Liver (tissue), 8 donors: ENCODE measurements at regions not wholly inside any gene's neighbourhood (a gene's known extent, or its start where the extent isn't known, plus 50 kb on each side); places are given as distances from the start of the nearest gene placed in this dataset.

Experiments
- DNase-seq: peaks from one replicate; pipeline ENCODE4 v3.0.0-alpha.2; 2017; ENCODE audit warnings: low spot score
- H3K27ac ChIP-seq, 2 donors: one replicate each; pipeline ENCODE4 v1.7.0; 2013; ENCODE audit warnings: inconsistent platforms in 2 of 2, low read length in 2 of 2, control low read depth in 1 of 2, low read depth in 1 of 2, mild to moderate bottlenecking in 1 of 2
- H3K27me3 ChIP-seq, 4 donors: one replicate each; pipeline versions ENCODE4 v1.6.1 to v1.7.0; 2013; ENCODE audit warnings: low read length in 3 of 4, inconsistent platforms in 1 of 4, mild to moderate bottlenecking in 1 of 4, moderate library complexity in 1 of 4; ENCODE audit not compliant: control insufficient read depth in 4 of 4, insufficient read depth in 4 of 4
- H3K36me3 ChIP-seq, 4 donors: one replicate each; pipeline versions ENCODE4 v1.6.1 to v1.7.0; 2013; ENCODE audit warnings: low read length in 3 of 4, mild to moderate bottlenecking in 3 of 4, low read depth in 1 of 4, moderate library complexity in 1 of 4; ENCODE audit not compliant: control insufficient read depth in 4 of 4, insufficient read depth in 3 of 4
- H3K4me1 ChIP-seq, 4 donors: one replicate each; pipeline versions ENCODE4 v1.6.1 to v1.7.0; 2013; ENCODE audit warnings: low read length in 3 of 4, mild to moderate bottlenecking in 3 of 4, moderate library complexity in 1 of 4; ENCODE audit not compliant: control insufficient read depth in 4 of 4, insufficient read depth in 4 of 4
- H3K4me3 ChIP-seq, 3 donors: one replicate each; pipeline versions ENCODE4 v1.6.1 to v1.7.0; 2013; ENCODE audit warnings: low read length in 3 of 3, control low read depth in 1 of 3, low read depth in 1 of 3, mild to moderate bottlenecking in 1 of 3
- H3K9ac ChIP-seq, 2 donors: one replicate each; pipeline ENCODE4 v1.7.0; 2013; ENCODE audit warnings: low read length in 2 of 2, mild to moderate bottlenecking in 2 of 2, moderate library complexity in 2 of 2, control low read depth in 1 of 2, low read depth in 1 of 2
- H3K9me3 ChIP-seq, 4 donors: one replicate each; pipeline versions ENCODE4 v1.6.1 to v1.7.0; 2013; ENCODE audit warnings: low read length in 3 of 4; ENCODE audit not compliant: control insufficient read depth in 4 of 4
- ATF3 ChIP-seq: IDR thresholded peaks from 2 replicates; pipeline ENCODE4 v1.6.1; 2016; ENCODE audit warnings: antibody characterized with exemption
- CTCF ChIP-seq: fragments of 150-350 bp; IDR thresholded peaks from 2 replicates; pipeline ENCODE4 v1.5.1; 2017; ENCODE audit warnings: improper control_type of control experiment, low read depth, low read length; ENCODE audit not compliant: missing input control
- EGR1 ChIP-seq, 2 donors: IDR thresholded peaks; 2 replicates each; pipeline ENCODE4 v1.6.1; 2016 to 2018; ENCODE audit warnings: antibody characterized with exemption in 2 of 2, low read depth in 2 of 2
- FOXA1 ChIP-seq: IDR thresholded peaks from 2 replicates; pipeline ENCODE4 v1.6.1; 2016; ENCODE audit warnings: antibody characterized with exemption
- FOXA2 ChIP-seq: IDR thresholded peaks from 2 replicates; pipeline ENCODE4 v1.6.1; 2016; ENCODE audit warnings: antibody characterized with exemption
- GABPA ChIP-seq, 2 donors: IDR thresholded peaks in 1 of 2; conservative IDR thresholded peaks in 1 of 2; 2 replicates each; pipeline ENCODE4 v1.6.1; 2016; ENCODE audit warnings: antibody characterized with exemption in 2 of 2, mild to moderate bottlenecking in 1 of 2, moderate library complexity in 1 of 2
- HNF4A ChIP-seq, 2 donors: conservative IDR thresholded peaks; 2 replicates each; pipeline ENCODE4 v1.6.1; 2016; ENCODE audit warnings: antibody characterized with exemption in 2 of 2, mild to moderate bottlenecking in 2 of 2
- HNF4G ChIP-seq: IDR thresholded peaks from 2 replicates; pipeline ENCODE4 v1.6.1; 2016; ENCODE audit warnings: antibody characterized with exemption
- JUND ChIP-seq, 2 donors: IDR thresholded peaks; 2 replicates each; pipeline ENCODE4 v1.6.1; 2016; ENCODE audit warnings: antibody characterized with exemption in 2 of 2
- MAX ChIP-seq: IDR thresholded peaks from 2 replicates; pipeline ENCODE4 v1.6.1; 2016; ENCODE audit warnings: antibody characterized with exemption
- NR2F2 ChIP-seq: IDR thresholded peaks from 2 replicates; pipeline ENCODE4 v1.6.1; 2016; ENCODE audit warnings: antibody characterized with exemption
- REST ChIP-seq: IDR thresholded peaks from 2 replicates; pipeline ENCODE4 v1.6.1; 2016; ENCODE audit warnings: antibody characterized with exemption, mild to moderate bottlenecking
- RXRA ChIP-seq, 2 donors: IDR thresholded peaks; 2 replicates each; pipeline ENCODE4 v1.6.1; 2017 to 2018; ENCODE audit warnings: antibody characterized with exemption in 2 of 2, mild to moderate bottlenecking in 1 of 2
- SP1 ChIP-seq: IDR thresholded peaks from 2 replicates; pipeline ENCODE4 v1.6.1; 2018; ENCODE audit warnings: antibody characterized with exemption, mild to moderate bottlenecking
- TAF1 ChIP-seq: conservative IDR thresholded peaks from 2 replicates; pipeline ENCODE4 v1.6.1; 2016; ENCODE audit warnings: antibody characterized with exemption, mild to moderate bottlenecking
- WGBS: extraction: QIAGEN DNeasy Blood & Tissue Kit; methylation state at CpG from one replicate; pipeline ENCODE4 v1.1.7; 2013; 5-methylcytosine and 5-hydroxymethylcytosine counted together
- TF ChIP-seq, protein P1 (sequence below): IDR thresholded peaks from 2 replicates; pipeline ENCODE4 v1.6.1; 2016; ENCODE audit warnings: antibody characterized with exemption
- donor health status: healthy.
- donor health status: healthy.
- donor health status: healthy.
- donor health status: healthy.
- donor health status: healthy.

- no peaks in the 10 kb centered on the region for H3K9me3 ChIP-seq
- H3K27me3 ChIP-seq = no peaks in the 10 kb centered on the region
- no peak overlapping the region for H3K4me3 ChIP-seq
- TF ChIP-seq FOXA2 = no peak
- no peaks in the 10 kb centered on the region for H3K36me3 ChIP-seq
- no peak for DNase-seq
- no peak overlapping the region for H3K9ac ChIP-seq
- H3K27ac ChIP-seq = no peak overlapping the region
- no peaks in the 10 kb centered on the region for H3K4me1 ChIP-seq
- WGBS = 80% methylated on average over 4 of the region's 4 CpGs
Observed at GRCh38 chr11:91630916-91631673, 593.5 kb upstream of the FAT3 start.

DNA sequence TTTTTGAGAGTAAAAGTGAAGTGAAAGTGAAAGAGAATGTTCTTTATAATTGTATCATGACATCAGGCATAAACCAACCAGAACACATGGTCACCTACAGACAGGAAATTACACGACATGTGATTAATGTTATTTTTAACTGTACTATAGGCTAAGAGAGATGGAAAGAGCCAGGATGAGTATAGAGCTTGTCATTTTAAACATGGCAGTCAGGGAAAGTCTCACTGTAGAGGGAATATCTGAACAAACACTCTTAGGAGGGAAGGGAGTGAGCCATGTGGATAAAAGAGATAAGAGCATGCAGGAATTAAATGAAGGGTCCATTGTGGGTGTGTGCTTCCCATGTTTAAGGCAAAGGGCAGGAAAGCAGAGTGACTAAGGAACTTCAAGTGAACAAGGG lies 599.1 kb upstream of the FAT3 start:
- Histone ChIP-seq H3K4me1 (peaks cover 0 to 3% (median 0%) of the 10 kb centered on the region in 4 donors), H3K27ac (no peak overlapping the region), H3K36me3 (no peaks in the 10 kb centered on the region), H3K9ac (no peak overlapping the region), H3K27me3 (no peaks in the 10 kb centered on the region), H3K4me3 (no peak overlapping the region), H3K9me3 (no peaks in the 10 kb centered on the region)
- TF ChIP-seq GABPA (IDR thresholded peaks at IDR 0.05 in 1 of 2, conservative IDR thresholded peaks at IDR 0.05 in 1 of 2) (no peak), MAX (no peak), NR2F2 (no peak), FOXA2 (no peak), EGR1 (IDR thresholded peaks at IDR 0.05; ENCODE audit: low read depth in 2 of 2) (no peak)
- WGBS = 47% methylated on average over 1 of the region's 1 CpG
- DNase-seq = no peak

- no peak overlapping the region for H3K4me3 ChIP-seq
- H3K9ac ChIP-seq = no peak overlapping the region
- no peak overlapping the region for H3K27ac ChIP-seq
- peaks cover 0 to 3% (median 0%) of the 10 kb centered on the region in 4 donors for H3K4me1 ChIP-seq
- no peak for DNase-seq
- H3K9me3 ChIP-seq = no peaks in the 10 kb centered on the region
- 87% methylated on average over 5 of the region's 5 CpGs for WGBS
- TF ChIP-seq FOXA1 = no peak
- no peak for TF ChIP-seq RXRA (IDR thresholded peaks at IDR 0.05)
- TF ChIP-seq JUND (IDR thresholded peaks at IDR 0.05) = no peak
- no peak for TF ChIP-seq TAF1
- TF ChIP-seq CTCF = no peak
- TF ChIP-seq GABPA (IDR thresholded peaks at IDR 0.05 in 1 of 2, conservative IDR thresholded peaks at IDR 0.05 in 1 of 2) = no peak
- no peak for TF ChIP-seq EGR1 (IDR thresholded peaks at IDR 0.05; ENCODE audit: low read depth in 2 of 2)
- TF ChIP-seq SP1 = no peak
- TF ChIP-seq HNF4A (conservative IDR thresholded peaks at IDR 0.05) = no peak
- TF ChIP-seq MAX = no peak
- TF ChIP-seq REST = no peak
- TF ChIP-seq, protein P1, sequence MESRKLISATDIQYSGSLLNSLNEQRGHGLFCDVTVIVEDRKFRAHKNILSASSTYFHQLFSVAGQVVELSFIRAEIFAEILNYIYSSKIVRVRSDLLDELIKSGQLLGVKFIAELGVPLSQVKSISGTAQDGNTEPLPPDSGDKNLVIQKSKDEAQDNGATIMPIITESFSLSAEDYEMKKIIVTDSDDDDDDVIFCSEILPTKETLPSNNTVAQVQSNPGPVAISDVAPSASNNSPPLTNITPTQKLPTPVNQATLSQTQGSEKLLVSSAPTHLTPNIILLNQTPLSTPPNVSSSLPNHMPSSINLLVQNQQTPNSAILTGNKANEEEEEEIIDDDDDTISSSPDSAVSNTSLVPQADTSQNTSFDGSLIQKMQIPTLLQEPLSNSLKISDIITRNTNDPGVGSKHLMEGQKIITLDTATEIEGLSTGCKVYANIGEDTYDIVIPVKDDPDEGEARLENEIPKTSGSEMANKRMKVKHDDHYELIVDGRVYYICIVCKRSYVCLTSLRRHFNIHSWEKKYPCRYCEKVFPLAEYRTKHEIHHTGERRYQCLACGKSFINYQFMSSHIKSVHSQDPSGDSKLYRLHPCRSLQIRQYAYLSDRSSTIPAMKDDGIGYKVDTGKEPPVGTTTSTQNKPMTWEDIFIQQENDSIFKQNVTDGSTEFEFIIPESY = no peak
- no peak for TF ChIP-seq HNF4G
- no peak for TF ChIP-seq ATF3
- no peaks in the 10 kb centered on the region for H3K27me3 ChIP-seq
- H3K36me3 ChIP-seq = no peaks in the 10 kb centered on the region
Observed at GRCh38 chr11:91624021-91624420, 600.6 kb upstream of the FAT3 start.
